ENCODE measurements at regions not wholly inside any gene's neighbourhood (a gene's known extent, or its start where the extent isn't known, plus 50 kb on each side); places are given as distances from the start of the nearest gene placed in this dataset.

DNA sequence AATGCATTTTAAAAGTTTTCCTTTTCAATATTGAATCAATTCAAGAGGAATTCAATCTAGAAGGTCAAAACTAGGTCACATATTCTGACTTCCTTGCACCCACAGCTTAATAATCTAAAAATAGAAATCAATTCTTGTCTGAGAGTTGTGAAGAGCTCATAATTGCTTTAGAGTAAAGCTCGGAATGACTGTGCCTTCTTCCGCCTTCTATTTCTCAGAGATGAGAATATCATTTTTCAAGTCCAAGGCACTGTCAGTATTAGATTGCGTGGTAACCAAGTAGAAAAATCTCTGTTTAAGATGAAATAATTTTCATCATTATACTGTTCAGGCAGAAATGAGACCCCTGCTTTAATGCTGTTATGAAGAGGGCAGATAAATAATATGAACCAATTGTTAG is 272.2 kb upstream of the NFE2L3 start:
- H3K4me1 ChIP-seq (ENCODE audit: insufficient read depth, insufficient read length): no peaks in the 10 kb centered on the region
- H3K9ac ChIP-seq (ENCODE audit: insufficient read length, low read depth): no peak overlapping the region
- no peaks in the 10 kb centered on the region for H3K27me3 ChIP-seq (ENCODE audit: insufficient read depth, insufficient read length)
- no peak for DNase-seq (ENCODE audit: low read depth, low spot score)
- no peak overlapping the region for H3K4me3 ChIP-seq (ENCODE audit: insufficient read length, low read depth)
- TF ChIP-seq ZNF274 (IDR thresholded peaks at IDR 0.05; ENCODE audit: low read depth, low read length) (no peak), YY1 (IDR thresholded peaks at IDR 0.05; ENCODE audit: insufficient read depth, insufficient read length) (no peak), SUZ12 (IDR thresholded peaks at IDR 0.05; ENCODE audit: extremely low read depth, insufficient read depth, insufficient read length) (no peak)
- H3K9me3 ChIP-seq (ENCODE audit: insufficient read depth, low read length): no peaks in the 10 kb centered on the region
- no peaks in the 10 kb centered on the region for H3K36me3 ChIP-seq (ENCODE audit: insufficient read depth, insufficient read length, low read length)

DNA sequence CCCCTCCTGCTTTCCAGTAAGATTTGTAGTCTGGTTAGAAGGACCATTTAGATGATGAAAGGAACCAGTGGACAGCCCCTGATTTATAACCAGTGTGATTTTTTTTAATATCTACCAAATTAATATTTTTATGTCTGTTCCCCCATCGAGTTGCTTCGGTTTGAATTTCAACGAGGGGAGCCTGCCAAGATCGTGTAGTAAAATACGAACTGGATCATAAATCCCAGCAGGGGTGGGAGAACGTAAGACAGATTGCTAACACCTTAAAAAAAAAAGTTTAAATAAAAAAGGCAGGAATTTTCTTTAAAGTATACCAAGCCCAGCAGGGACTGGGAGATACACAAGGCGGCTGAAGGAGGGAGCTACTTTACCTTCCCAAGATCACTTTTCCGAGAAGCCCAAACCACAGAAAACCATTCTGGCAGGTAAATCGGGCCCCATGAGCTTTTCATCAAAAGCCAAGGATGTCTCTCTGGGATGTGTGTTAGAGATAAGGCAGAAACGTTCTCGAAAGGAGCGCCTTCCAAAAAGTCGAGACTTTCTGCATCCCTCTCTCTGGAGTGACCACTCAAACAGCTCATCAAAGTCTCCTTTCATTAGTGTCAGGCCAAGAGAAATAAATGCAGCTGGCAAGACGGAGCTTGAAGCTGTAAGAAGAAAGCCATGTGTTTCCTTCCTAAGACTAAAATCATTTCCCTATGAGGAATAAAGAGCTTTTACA is 270.5 kb upstream of the NFE2L3 start:
- DNase-seq (ENCODE audit: low read depth, low spot score): no peak
- H3K9ac ChIP-seq (ENCODE audit: insufficient read length, low read depth): no peak overlapping the region
- no peaks in the 10 kb centered on the region for H3K9me3 ChIP-seq (ENCODE audit: insufficient read depth, low read length)
- TF ChIP-seq ZNF274 (IDR thresholded peaks at IDR 0.05; ENCODE audit: low read depth, low read length) (no peak), YY1 (IDR thresholded peaks at IDR 0.05; ENCODE audit: insufficient read depth, insufficient read length) (no peak), SUZ12 (IDR thresholded peaks at IDR 0.05; ENCODE audit: extremely low read depth, insufficient read depth, insufficient read length) (no peak)
- no peaks in the 10 kb centered on the region for H3K27me3 ChIP-seq (ENCODE audit: insufficient read depth, insufficient read length)
- no peaks in the 10 kb centered on the region for H3K4me1 ChIP-seq (ENCODE audit: insufficient read depth, insufficient read length)
- H3K36me3 ChIP-seq (ENCODE audit: insufficient read depth, insufficient read length, low read length): no peaks in the 10 kb centered on the region
- H3K4me3 ChIP-seq (ENCODE audit: insufficient read length, low read depth): no peak overlapping the region

DNA sequence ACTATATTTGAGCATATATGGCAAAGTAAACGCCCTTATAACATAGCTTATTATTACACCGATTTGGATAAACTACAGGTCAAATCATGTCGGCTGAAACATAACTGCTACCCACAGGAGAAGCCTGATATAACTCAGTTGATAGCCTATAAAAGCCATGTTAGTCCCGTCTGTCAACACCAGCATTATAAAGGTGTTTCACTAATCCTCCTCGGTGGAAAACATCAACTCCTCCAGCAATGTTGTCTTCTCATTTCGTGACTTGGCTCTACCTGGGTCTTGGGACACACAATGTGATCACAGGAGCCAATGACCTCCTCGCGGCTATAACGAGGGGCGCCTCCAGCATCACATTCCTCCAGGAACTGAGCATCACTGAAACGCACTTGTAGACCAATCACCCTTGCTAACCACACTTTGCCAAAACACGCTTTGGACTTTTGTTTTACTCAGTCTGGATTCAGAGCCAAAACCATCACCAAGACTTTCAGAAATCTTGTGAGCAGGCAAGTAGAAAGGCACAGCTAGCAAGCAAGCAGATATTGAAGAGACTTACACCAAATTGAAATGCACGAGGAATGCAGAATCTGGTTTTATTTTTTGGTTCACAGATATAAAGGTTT is 269.7 kb upstream of the NFE2L3 start:
- Histone ChIP-seq H3K9me3 (ENCODE audit: insufficient read depth, low read length) (no peaks in the 10 kb centered on the region), H3K36me3 (ENCODE audit: insufficient read depth, insufficient read length, low read length) (no peaks in the 10 kb centered on the region), H3K4me1 (ENCODE audit: insufficient read depth, insufficient read length) (no peaks in the 10 kb centered on the region), H3K27me3 (ENCODE audit: insufficient read depth, insufficient read length) (no peaks in the 10 kb centered on the region), H3K4me3 (ENCODE audit: insufficient read length, low read depth) (no peak overlapping the region), H3K9ac (ENCODE audit: insufficient read length, low read depth) (no peak overlapping the region)
- TF ChIP-seq ZNF274 (IDR thresholded peaks at IDR 0.05; ENCODE audit: low read depth, low read length) (no peak), SUZ12 (IDR thresholded peaks at IDR 0.05; ENCODE audit: extremely low read depth, insufficient read depth, insufficient read length) (no peak), YY1 (IDR thresholded peaks at IDR 0.05; ENCODE audit: insufficient read depth, insufficient read length) (no peak)
- no peak for DNase-seq (ENCODE audit: low read depth, low spot score)

DNA sequence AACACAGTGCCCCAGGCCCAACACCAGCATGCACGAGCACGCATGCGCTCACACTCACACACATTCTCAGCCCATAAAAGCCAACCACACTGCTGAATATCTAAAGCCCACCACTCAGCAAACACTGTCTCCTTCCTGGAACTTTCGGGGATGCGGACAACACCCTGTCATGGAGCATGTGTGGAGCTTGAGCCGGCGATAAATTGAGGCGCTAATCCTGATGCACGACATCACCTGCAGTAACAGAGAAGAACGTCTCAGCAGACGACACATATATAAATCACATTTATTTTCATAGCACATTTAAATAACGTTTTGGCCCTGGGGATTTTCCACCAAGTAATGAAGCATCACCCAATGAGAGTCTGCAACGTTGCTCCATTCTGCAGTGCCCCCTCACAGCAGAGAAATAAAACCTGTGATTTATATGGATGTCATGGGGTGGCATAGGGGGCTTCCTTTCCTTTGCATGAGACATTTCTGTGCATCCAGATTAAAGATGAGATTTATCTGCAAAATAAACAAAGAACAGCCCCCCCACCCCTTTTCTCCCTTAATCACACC is 267.7 kb upstream of the NFE2L3 start:
- no peak for DNase-seq (ENCODE audit: low read depth, low spot score)
- H3K9ac ChIP-seq (ENCODE audit: insufficient read length, low read depth): no peak overlapping the region
- no peak overlapping the region for H3K4me3 ChIP-seq (ENCODE audit: insufficient read length, low read depth)
- TF ChIP-seq ZNF274 (IDR thresholded peaks at IDR 0.05; ENCODE audit: low read depth, low read length) (no peak), SUZ12 (IDR thresholded peaks at IDR 0.05; ENCODE audit: extremely low read depth, insufficient read depth, insufficient read length) (no peak), YY1 (IDR thresholded peaks at IDR 0.05; ENCODE audit: insufficient read depth, insufficient read length) (no peak)
- no peaks in the 10 kb centered on the region for H3K36me3 ChIP-seq (ENCODE audit: insufficient read depth, insufficient read length, low read length)
- H3K9me3 ChIP-seq (ENCODE audit: insufficient read depth, low read length): no peaks in the 10 kb centered on the region
- no peaks in the 10 kb centered on the region for H3K27me3 ChIP-seq (ENCODE audit: insufficient read depth, insufficient read length)
- H3K4me1 ChIP-seq (ENCODE audit: insufficient read depth, insufficient read length): no peaks in the 10 kb centered on the region

DNA sequence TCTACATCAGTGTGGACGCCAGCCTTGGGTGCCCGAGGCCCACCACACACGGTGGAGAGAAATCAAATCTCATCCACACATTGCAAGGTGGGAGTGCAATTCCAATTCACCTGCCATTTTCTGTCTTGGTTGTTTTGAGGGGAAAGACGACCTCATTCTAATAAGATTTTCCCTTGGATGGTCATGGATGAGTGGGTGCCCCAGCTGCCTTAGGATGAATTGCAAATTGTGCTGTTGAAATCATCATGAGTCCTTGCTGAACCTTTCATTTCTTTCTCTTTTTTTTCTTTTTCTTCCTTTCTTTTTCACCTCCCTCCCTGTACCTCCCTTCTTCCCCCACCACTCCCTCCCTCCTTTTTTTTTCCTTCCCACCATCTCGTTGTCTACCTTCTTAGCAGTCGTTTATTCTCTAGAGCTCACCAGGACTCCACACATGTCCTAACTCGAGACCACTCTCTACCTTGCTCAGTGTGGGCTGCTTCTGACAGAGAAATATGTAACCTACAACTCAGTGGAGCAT is 266.9 kb upstream of the NFE2L3 start:
- DNase-seq (ENCODE audit: low read depth, low spot score): no peak
- Histone ChIP-seq H3K27me3 (ENCODE audit: insufficient read depth, insufficient read length) (no peaks in the 10 kb centered on the region), H3K36me3 (ENCODE audit: insufficient read depth, insufficient read length, low read length) (no peaks in the 10 kb centered on the region), H3K9me3 (ENCODE audit: insufficient read depth, low read length) (no peaks in the 10 kb centered on the region), H3K4me1 (ENCODE audit: insufficient read depth, insufficient read length) (no peaks in the 10 kb centered on the region), H3K4me3 (ENCODE audit: insufficient read length, low read depth) (no peak overlapping the region), H3K9ac (ENCODE audit: insufficient read length, low read depth) (no peak overlapping the region)
- TF ChIP-seq ZNF274 (IDR thresholded peaks at IDR 0.05; ENCODE audit: low read depth, low read length) (no peak), SUZ12 (IDR thresholded peaks at IDR 0.05; ENCODE audit: extremely low read depth, insufficient read depth, insufficient read length) (no peak)

DNA sequence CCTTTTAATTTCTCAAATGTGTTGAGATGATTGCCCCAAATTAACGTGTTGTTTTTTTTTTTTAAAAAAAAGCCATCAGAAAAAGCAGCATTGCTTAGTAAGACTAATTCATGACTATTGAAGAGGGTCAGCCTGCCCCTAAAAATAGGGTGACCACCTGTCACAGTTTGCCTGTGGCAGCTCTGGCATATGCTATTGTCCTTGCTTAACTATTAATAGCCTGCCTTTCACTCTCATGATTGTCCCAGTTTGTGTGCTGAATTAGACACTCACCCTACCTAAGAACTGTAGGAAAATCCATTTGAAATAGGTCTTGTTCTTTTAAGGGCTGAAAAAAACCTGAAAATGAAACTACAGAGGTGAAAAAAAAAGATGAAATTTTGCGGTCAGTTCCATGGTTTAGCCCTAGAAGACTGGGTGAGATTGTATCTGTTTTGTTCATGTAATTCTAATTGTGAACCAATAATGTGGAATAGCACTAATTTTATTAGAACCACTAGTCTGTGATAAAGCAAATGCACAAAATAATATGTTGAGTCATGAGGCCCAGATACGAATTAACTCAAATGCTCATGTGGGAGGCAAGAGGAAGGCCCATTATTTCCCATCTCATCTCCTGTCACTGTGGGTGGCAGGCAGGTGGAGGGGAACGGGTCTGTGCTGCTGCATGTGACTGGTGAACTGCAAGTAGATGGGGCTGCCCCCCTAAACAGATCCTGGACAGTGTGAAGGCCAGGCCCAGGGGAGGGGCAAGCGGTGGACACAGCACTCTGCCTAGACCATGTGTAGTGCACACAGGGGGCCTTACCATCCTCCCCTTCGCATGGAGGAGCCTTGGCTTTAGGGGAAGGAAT is 265.4 kb upstream of the NFE2L3 start:
- TF ChIP-seq YY1 (IDR thresholded peaks at IDR 0.05; ENCODE audit: insufficient read depth, insufficient read length): no peak
- TF ChIP-seq SUZ12 (IDR thresholded peaks at IDR 0.05; ENCODE audit: extremely low read depth, insufficient read depth, insufficient read length): no peak
- no peak for TF ChIP-seq ZNF274 (IDR thresholded peaks at IDR 0.05; ENCODE audit: low read depth, low read length)
- Histone ChIP-seq H3K9ac (ENCODE audit: insufficient read length, low read depth) (no peak overlapping the region), H3K4me3 (ENCODE audit: insufficient read length, low read depth) (no peak overlapping the region), H3K36me3 (ENCODE audit: insufficient read depth, insufficient read length, low read length) (no peaks in the 10 kb centered on the region), H3K27me3 (ENCODE audit: insufficient read depth, insufficient read length) (no peaks in the 10 kb centered on the region), H3K4me1 (ENCODE audit: insufficient read depth, insufficient read length) (no peaks in the 10 kb centered on the region), H3K9me3 (ENCODE audit: insufficient read depth, low read length) (no peaks in the 10 kb centered on the region)
- no peak for DNase-seq (ENCODE audit: low read depth, low spot score)

Data from NT2/D1 (cell line).